ENCODE measurements at regions not wholly inside any gene's neighbourhood (a gene's known extent, or its start where the extent isn't known, plus 50 kb on each side); places are given as distances from the start of the nearest gene placed in this dataset.
A peak's percentile ranks its signal among the peaks of the same experiment; 100 is the strongest.

DNA sequence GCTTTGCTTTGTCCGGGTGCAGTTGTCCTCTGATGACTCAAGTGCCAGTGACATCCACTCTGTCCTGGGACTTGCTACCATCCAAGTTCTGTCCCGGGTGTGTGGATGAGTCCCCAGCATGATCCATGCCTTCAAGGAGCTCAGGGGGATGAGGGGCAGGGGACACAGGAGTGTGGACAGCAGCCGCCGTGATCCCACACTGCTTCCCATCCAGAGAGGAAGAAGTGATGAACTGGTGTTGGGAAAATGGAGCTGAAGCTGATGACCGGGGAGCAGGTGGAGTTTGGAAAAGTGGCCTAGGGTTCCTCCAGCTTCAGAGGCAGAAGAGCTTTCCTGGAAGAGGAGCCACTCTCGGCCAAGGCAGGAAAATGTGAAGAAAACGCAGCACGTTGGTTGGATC is 249.6 kb upstream of the TNRC6C start:
- Mint-ChIP-seq H3K27ac (no peak overlapping the region), H3K36me3 (ENCODE audit: low read depth) (no peaks in the 10 kb centered on the region), H3K9me3 (peaks cover 13% of the 10 kb centered on the region), H3K4me3 (no peak overlapping the region), H3K4me1 (no peaks in the 10 kb centered on the region), H3K27me3 (peaks cover 22% of the 10 kb centered on the region)
- DNase-seq = peak; percentile 42
- intact Hi-C loops (cut with micrococcal nuclease) = no loop called here

GRCh38 chr17:77709594-77709993 is 248.9 kb upstream of the TNRC6C start:
- no peak overlapping the region for H3K4me3 Mint-ChIP-seq
- no peaks in the 10 kb centered on the region for H3K4me1 Mint-ChIP-seq
- H3K27ac Mint-ChIP-seq = no peak overlapping the region
- H3K36me3 Mint-ChIP-seq (ENCODE audit: low read depth) = no peaks in the 10 kb centered on the region
- H3K27me3 Mint-ChIP-seq = peaks cover 27% of the 10 kb centered on the region
- peaks cover 12% of the 10 kb centered on the region for H3K9me3 Mint-ChIP-seq
- no peak for DNase-seq
- intact Hi-C loops (cut with micrococcal nuclease) = no loop called here

DNA sequence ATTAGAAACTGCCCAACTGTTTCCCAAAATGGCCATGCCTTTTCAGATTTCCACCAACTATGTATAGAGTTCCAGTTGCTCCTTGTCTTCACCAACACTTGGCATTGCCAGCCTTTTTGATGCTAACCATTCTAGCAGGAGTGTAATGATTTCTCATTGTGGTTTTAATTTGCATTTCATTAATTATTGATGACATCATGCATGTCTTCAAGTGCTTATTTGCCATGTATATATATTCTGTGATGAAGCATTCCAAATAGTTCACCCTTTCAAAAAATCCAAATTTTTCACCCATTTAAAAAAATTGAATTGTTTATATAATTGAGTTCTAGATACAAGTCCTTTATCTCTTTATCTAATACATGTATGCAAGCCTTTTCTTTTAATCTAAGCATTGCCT is 245.9 kb upstream of the TNRC6C start:
- DNase-seq = peak; percentile 10
- peaks cover 10% of the 10 kb centered on the region for H3K9me3 Mint-ChIP-seq
- peaks cover 36% of the 10 kb centered on the region for H3K27me3 Mint-ChIP-seq
- no peaks in the 10 kb centered on the region for H3K4me1 Mint-ChIP-seq
- intact Hi-C loops (cut with micrococcal nuclease) = no loop called here
- H3K4me3 Mint-ChIP-seq = no peak overlapping the region
- no peaks in the 10 kb centered on the region for H3K36me3 Mint-ChIP-seq (ENCODE audit: low read depth)
- no peak overlapping the region for H3K27ac Mint-ChIP-seq

DNA sequence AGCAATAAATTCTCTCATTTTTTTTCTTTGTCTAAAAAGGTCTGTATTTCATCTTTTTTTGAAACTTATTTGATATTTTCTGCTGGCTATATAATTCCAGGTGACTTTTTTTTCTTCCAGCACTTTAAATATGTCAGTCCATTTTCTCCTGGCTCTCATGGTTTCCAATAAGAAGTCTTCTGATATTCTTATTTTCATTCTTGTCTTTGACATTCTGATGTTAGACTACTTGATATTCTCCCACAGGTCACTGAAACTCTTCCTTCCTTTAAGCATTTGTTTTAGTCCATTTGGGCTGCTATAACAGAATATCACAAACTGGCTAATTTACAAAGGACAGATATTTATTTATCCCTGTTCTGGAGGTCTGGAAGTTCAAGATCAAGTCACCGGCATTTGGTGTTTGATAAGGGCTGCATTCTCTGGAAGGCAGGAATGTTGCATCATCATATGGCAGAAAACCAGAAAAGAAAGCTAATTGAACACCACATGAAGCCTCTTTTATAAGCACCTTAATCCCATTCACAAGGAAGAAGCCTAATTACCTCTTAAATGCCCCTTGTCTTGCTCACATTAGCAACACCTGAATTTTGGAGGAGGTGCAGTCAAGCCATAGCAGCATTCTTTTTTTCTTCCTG is 242.1 kb upstream of the TNRC6C start:
- intact Hi-C loops (cut with micrococcal nuclease) = no loop called here
- Mint-ChIP-seq H3K27ac (no peak overlapping the region), H3K36me3 (ENCODE audit: low read depth) (no peaks in the 10 kb centered on the region), H3K27me3 (peaks cover 40% of the 10 kb centered on the region), H3K9me3 (peaks cover 19% of the 10 kb centered on the region), H3K4me1 (no peaks in the 10 kb centered on the region), H3K4me3 (no peak overlapping the region)
- DNase-seq = peak; percentile 11

- intact Hi-C loops (cut with micrococcal nuclease) = no loop called here
- Mint-ChIP-seq H3K27ac (no peak overlapping the region), H3K9me3 (peaks cover 19% of the 10 kb centered on the region), H3K4me1 (no peaks in the 10 kb centered on the region), H3K4me3 (no peak overlapping the region), H3K27me3 (peaks cover 32% of the 10 kb centered on the region), H3K36me3 (ENCODE audit: low read depth) (no peaks in the 10 kb centered on the region)
- DNase-seq = peak; percentile 25
These were observed 240.4 kb upstream of the TNRC6C start for GRCh38 chr17:77717941-77718668.

GRCh38 chr17:77718669-77718961 is 239.9 kb upstream of the TNRC6C start:
- Mint-ChIP-seq H3K27ac (no peak overlapping the region), H3K9me3 (peaks cover 19% of the 10 kb centered on the region), H3K4me1 (no peaks in the 10 kb centered on the region), H3K36me3 (ENCODE audit: low read depth) (no peaks in the 10 kb centered on the region), H3K4me3 (no peak overlapping the region), H3K27me3 (peaks cover 29% of the 10 kb centered on the region)
- intact Hi-C loops (cut with micrococcal nuclease) = no loop called here
- no peak for DNase-seq

DNA sequence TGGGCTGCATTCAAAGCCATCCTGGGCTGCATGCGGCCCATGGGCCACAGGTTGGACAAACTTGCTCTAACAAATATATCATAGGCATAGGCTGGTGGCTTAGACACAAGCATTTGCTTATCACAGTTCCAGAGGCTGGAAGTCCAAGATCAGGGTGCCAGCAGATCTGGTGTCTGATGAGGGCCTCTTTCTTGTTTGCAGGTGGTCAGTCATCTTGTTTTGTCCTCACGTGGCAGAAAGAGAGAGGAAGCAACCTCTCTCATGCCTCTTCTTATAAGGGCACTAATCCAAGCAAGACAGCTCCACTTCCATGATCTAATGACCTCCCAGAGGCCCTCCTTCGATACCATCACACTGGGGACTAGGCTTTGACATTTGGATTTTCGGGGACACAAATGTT is 238.7 kb upstream of the TNRC6C start:
- no peaks in the 10 kb centered on the region for H3K36me3 Mint-ChIP-seq (ENCODE audit: low read depth)
- peaks cover 19% of the 10 kb centered on the region for H3K9me3 Mint-ChIP-seq
- intact Hi-C loops (cut with micrococcal nuclease) = no loop called here
- H3K27me3 Mint-ChIP-seq = peaks cover 24% of the 10 kb centered on the region
- H3K4me1 Mint-ChIP-seq = no peaks in the 10 kb centered on the region
- peak; percentile 36 for DNase-seq
- no peak overlapping the region for H3K4me3 Mint-ChIP-seq
- H3K27ac Mint-ChIP-seq = no peak overlapping the region

GRCh38 chr17:77720946-77721845 is 237.3 kb upstream of the TNRC6C start:
- DNase-seq = peak; percentile 49
- intact Hi-C loops (cut with micrococcal nuclease) = no loop called here
- H3K36me3 Mint-ChIP-seq (ENCODE audit: low read depth) = no peaks in the 10 kb centered on the region
- H3K4me3 Mint-ChIP-seq = no peak overlapping the region
- no peaks in the 10 kb centered on the region for H3K4me1 Mint-ChIP-seq
- H3K9me3 Mint-ChIP-seq = peaks cover 15% of the 10 kb centered on the region
- no peak overlapping the region for H3K27ac Mint-ChIP-seq
- peaks cover 18% of the 10 kb centered on the region for H3K27me3 Mint-ChIP-seq

DNA sequence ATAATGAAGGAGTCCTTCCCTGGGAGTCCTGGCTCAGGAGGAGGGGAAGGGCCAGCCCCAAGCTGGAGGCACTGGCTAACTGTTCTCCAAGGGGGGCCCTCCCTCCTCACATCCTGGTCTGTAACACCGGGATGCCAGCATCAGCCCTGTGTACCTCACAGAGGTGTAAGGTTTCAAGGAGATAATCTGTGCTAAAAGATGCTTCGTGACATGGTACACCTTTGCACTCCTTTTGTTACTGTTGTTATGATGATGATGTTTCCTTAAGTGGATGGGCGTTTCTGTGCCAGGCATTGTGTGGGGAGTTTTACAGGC is 236.7 kb upstream of the TNRC6C start:
- H3K9me3 Mint-ChIP-seq = peaks cover 12% of the 10 kb centered on the region
- intact Hi-C loops (cut with micrococcal nuclease) = no loop called here
- no peak overlapping the region for H3K4me3 Mint-ChIP-seq
- peak; percentile 39 for DNase-seq
- H3K36me3 Mint-ChIP-seq (ENCODE audit: low read depth) = no peaks in the 10 kb centered on the region
- no peaks in the 10 kb centered on the region for H3K4me1 Mint-ChIP-seq
- no peak overlapping the region for H3K27ac Mint-ChIP-seq
- peaks cover 16% of the 10 kb centered on the region for H3K27me3 Mint-ChIP-seq

- intact Hi-C loops (cut with micrococcal nuclease) = no loop called here
- peaks cover 9% of the 10 kb centered on the region for H3K9me3 Mint-ChIP-seq
- no peak overlapping the region for H3K4me3 Mint-ChIP-seq
- H3K27me3 Mint-ChIP-seq = peaks cover 10% of the 10 kb centered on the region
- no peak for DNase-seq
- no peak overlapping the region for H3K27ac Mint-ChIP-seq
- no peaks in the 10 kb centered on the region for H3K4me1 Mint-ChIP-seq
- no peaks in the 10 kb centered on the region for H3K36me3 Mint-ChIP-seq (ENCODE audit: low read depth)
These were observed 236.1 kb upstream of the TNRC6C start for GRCh38 chr17:77722366-77722765.

DNA sequence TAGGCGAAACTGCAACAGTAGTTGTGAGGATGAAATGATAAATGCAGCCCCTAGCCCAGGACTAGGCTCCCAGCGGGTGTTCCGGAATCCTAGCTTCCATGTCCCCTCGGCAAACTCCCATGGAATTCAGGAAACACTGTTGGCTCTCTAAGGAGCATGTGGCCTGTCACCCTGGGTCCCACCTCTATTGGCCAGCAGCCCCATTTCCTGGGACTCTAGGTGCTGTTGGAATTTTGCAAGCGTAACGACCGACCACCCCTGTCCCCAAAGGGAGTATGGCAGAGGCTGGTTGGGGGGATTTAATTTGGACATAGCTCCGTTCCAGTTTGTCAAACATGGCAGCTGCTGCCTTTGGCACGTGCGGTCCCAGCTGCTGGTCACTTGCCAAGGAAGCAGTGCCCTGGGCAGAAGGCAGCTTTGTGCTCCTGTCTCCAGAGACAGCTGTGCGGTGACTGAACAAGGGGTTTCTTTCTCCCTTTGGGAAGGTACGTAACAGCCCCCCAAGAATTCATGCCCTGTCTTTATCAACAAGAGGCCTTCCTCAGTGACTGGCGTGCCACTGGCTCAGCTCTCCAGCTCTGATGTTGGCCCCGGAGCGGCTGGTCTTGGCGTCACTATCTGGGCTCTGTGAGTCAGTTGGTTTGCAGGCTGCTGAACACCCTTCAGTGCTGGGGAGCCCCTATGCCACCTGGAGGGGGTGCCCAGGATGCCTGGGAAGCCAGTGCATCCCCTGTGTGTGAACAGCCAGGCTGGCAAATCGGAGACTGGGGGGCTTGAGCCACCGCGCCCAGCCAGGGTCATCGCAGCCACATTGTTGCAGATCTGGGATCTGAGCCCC is 235.2 kb upstream of the TNRC6C start:
- intact Hi-C loops (cut with micrococcal nuclease) = no loop called here
- Mint-ChIP-seq H3K27ac (no peak overlapping the region), H3K9me3 (peaks cover 6% of the 10 kb centered on the region), H3K4me1 (peaks cover 3% of the 10 kb centered on the region), H3K36me3 (ENCODE audit: low read depth) (no peaks in the 10 kb centered on the region), H3K27me3 (peaks cover 12% of the 10 kb centered on the region), H3K4me3 (no peak overlapping the region)
- DNase-seq = peak; percentile 50

DNA sequence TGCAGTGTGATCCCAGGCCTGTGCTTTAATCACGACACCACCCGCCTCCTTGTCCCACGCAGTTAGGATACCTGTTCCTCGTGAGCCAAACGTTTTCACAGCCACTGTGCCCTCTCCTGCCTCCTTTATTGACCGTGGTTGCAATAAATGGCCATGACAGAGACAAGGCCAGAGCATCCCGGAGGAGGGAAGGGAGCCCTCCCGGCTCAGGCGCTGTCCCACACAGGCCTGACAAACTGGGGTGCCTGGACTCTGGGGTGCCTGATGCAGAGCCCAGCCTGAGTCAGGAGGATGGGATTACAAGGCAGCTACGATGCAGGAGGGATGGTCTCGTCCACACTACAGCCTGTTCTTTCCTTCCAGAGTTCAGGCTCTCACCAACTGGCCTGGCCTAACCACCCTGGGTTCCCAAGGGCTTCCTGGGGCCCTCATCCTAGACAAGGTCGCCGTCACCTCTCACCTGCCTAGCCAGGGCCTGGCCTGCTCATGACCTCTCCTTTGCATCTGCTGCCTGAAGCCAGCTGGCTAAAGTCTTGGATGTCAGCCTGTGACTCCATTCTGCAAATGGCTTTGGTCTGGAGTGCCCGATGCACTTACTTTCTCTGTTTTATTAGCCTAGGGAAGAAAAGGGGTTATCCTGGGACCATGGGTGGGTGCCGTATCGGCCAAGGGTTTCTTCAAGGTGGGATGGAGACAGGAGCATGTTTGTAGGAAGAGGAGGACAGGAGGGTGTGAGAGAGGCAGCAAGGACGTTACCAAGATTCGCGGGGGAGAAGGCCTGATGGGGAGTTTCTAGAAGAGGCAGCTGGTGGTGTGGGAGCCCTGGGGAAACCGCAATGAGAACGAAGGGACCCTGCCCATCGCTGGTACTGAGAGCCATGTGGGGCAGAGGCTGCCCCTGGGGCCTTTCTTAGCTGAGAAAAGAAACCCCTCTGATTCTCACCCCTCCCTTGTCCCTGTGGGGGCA is 234.3 kb upstream of the TNRC6C start:
- no peaks in the 10 kb centered on the region for H3K9me3 Mint-ChIP-seq
- peaks cover 13% of the 10 kb centered on the region for H3K27me3 Mint-ChIP-seq
- H3K27ac Mint-ChIP-seq = no peak overlapping the region
- no peak overlapping the region for H3K4me3 Mint-ChIP-seq
- peak; percentile 47 for DNase-seq
- H3K4me1 Mint-ChIP-seq = peaks cover 3% of the 10 kb centered on the region
- no peaks in the 10 kb centered on the region for H3K36me3 Mint-ChIP-seq (ENCODE audit: low read depth)
- intact Hi-C loops (cut with micrococcal nuclease) = no loop called here

All from activated CD4-positive, alpha-beta T cell treated with anti-CD3 and anti-CD28 coated beads, Interleukin-2, amount 10 ng/mL, durations not matched to agents 24 days and 14 days (primary cell).